ENCODE measurements at regions not wholly inside any gene's neighbourhood (a gene's known extent, or its start where the extent isn't known, plus 50 kb on each side); places are given as distances from the start of the nearest gene placed in this dataset.

DNA sequence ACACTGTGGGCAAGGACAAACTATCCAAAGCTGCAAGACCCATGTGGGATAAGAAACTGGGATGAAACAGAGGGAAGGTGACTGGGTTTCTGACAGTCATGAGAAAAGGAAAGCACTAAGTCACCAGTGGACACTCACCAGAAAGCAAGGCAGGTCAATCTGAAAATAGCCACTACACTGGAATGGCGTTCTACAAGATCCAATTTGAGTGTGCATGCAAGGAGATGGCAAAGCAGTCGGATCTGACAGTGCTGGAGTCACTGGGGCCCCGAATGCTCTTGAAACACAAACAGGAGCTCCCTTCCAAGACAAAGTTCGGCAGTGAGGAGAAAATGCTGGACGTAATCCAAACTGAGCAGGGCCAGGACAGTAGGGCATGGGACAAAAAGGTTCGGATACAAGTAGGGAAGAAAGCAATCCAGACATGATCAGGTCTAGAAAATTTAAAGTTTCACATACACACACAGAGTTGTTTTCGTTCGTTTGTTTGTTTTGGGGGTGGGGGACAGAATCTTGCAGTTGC lies 95.5 kb downstream of the EOMES start:
- Histone ChIP-seq H3K36me3 (ENCODE audit: control insufficient read depth in 3 of 3, insufficient read depth in 2 of 3, low read depth in 1 of 3, low read length in 3 of 3) (no peaks in the 10 kb centered on the region), H3K4me1 (ENCODE audit: control insufficient read depth in 3 of 3, insufficient read depth in 2 of 3, low read depth in 1 of 3, low read length in 2 of 3) (peaks cover 12 to 22% (median 18%) of the 10 kb centered on the region in 3 donors), H3K9me3 (ENCODE audit: control insufficient read depth in 2 of 2, insufficient read depth in 1 of 2, low read depth in 1 of 2, low read length in 1 of 2) (no peaks in the 10 kb centered on the region), H3K27ac (ENCODE audit: low read depth in 1 of 3, low read length in 2 of 3) (no peak overlapping the region), H3K4me3 (ENCODE audit: low read depth in 1 of 3, low read length in 3 of 3) (peak overlapping the region in 1 of 3 donors; percentile 5), H3K27me3 (ENCODE audit: control insufficient read depth in 3 of 3, insufficient read depth in 3 of 3, low read length in 3 of 3) (no peaks in the 10 kb centered on the region)
- no peak for FAIRE-seq
- peak in 1 of 2 donors; percentile 65 for DNase-seq
- 26 to 37% (median 37%) methylated on average over 8 of the region's 8 CpGs for WGBS, 3 donors

- DNase-seq = no peak
- FAIRE-seq = no peak
- WGBS, 3 donors = 57 to 60% (median 60%) methylated on average over 3 of the region's 3 CpGs
Measured at GRCh38 chr3:27625864-27626263, 96.3 kb downstream of the EOMES start.

DNA sequence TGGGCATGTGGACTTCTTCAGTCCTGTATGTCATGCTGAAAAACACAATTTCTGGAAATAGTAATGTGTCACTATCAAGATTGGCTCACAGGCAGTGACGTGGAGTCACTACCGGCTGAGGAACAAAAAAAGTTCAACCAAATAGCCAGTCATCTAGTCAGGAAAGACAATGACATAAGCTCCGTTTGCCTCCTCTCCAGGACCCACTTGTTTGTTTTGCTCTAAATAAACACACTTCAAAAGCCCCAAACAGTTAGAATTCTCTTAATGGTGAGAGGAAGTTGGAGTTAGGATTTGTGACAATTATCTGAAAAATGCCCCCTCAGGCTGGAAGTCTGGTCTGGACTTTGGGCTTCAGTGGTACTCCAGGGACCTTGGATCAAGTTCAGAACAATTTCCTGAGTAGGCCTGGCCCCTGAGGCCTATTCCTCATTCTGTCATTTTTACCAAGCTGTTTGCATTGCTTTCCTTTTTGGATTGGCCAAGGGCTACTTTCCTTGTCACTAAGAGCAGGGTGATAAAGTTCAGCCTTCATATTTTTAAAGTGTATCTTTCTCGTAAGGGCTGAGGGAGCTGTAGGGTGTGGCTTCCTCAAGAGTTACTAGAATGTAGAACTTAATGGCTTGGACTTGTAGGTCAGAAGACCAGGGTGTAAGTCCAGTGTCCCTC lies 98.9 kb downstream of the EOMES start:
- Histone ChIP-seq H3K27ac (ENCODE audit: low read depth in 1 of 3, low read length in 2 of 3) (peak overlapping the region; percentile 57 to 84 (median 70)), H3K9me3 (ENCODE audit: control insufficient read depth in 2 of 2, insufficient read depth in 1 of 2, low read depth in 1 of 2, low read length in 1 of 2) (no peaks in the 10 kb centered on the region), H3K27me3 (ENCODE audit: control insufficient read depth in 3 of 3, insufficient read depth in 3 of 3, low read length in 3 of 3) (no peaks in the 10 kb centered on the region), H3K4me3 (ENCODE audit: low read depth in 1 of 3, low read length in 3 of 3) (no peak overlapping the region), H3K4me1 (ENCODE audit: control insufficient read depth in 3 of 3, insufficient read depth in 2 of 3, low read depth in 1 of 3, low read length in 2 of 3) (peaks cover 12 to 18% (median 17%) of the 10 kb centered on the region in 3 donors), H3K36me3 (ENCODE audit: control insufficient read depth in 3 of 3, insufficient read depth in 2 of 3, low read depth in 1 of 3, low read length in 3 of 3) (no peaks in the 10 kb centered on the region)
- 42 to 51% (median 46%) methylated on average over 4 of the region's 4 CpGs for WGBS, 3 donors
- FAIRE-seq = no peak
- DNase-seq = peak; percentile 72 to 84

More at GRCh38 chr3:27625864-27626263, 96.3 kb downstream of the EOMES start:
- Histone ChIP-seq H3K27me3 (ENCODE audit: control insufficient read depth in 3 of 3, insufficient read depth in 3 of 3, low read length in 3 of 3) (no peaks in the 10 kb centered on the region), H3K4me1 (ENCODE audit: control insufficient read depth in 3 of 3, insufficient read depth in 2 of 3, low read depth in 1 of 3, low read length in 2 of 3) (peaks cover 12 to 18% (median 17%) of the 10 kb centered on the region in 3 donors), H3K36me3 (ENCODE audit: control insufficient read depth in 3 of 3, insufficient read depth in 2 of 3, low read depth in 1 of 3, low read length in 3 of 3) (no peaks in the 10 kb centered on the region), H3K9me3 (ENCODE audit: control insufficient read depth in 2 of 2, insufficient read depth in 1 of 2, low read depth in 1 of 2, low read length in 1 of 2) (no peaks in the 10 kb centered on the region), H3K27ac (ENCODE audit: low read depth in 1 of 3, low read length in 2 of 3) (no peak overlapping the region), H3K4me3 (ENCODE audit: low read depth in 1 of 3, low read length in 3 of 3) (no peak overlapping the region)

DNA sequence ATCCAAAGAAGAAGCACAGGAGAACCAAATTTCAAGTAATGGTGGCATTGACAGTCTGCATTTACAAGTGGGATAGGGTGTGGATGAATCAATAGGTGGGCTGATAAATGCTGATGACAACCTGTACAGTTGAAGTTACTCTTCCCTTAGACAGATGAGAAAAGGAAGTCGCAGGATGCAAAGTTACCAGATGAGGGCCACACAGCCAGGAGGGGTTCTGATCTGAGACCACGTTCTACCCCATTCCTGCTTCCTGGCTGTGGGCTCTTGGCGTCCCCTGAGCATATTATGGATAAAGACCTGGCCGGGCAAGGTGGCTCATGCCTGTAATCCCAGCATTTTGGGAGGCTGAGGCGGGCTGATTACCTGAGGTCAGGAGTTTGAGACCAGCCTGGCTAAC lies 104.6 kb downstream of the EOMES start:
- Histone ChIP-seq H3K9me3 (ENCODE audit: control insufficient read depth in 2 of 2, insufficient read depth in 1 of 2, low read depth in 1 of 2, low read length in 1 of 2) (peaks cover 0 to 13% of the 10 kb centered on the region in 2 donors), H3K4me1 (ENCODE audit: control insufficient read depth in 3 of 3, insufficient read depth in 2 of 3, low read depth in 1 of 3, low read length in 2 of 3) (peaks cover 0 to 8% (median 0%) of the 10 kb centered on the region in 3 donors), H3K4me3 (ENCODE audit: low read depth in 1 of 3, low read length in 3 of 3) (no peak overlapping the region), H3K27me3 (ENCODE audit: control insufficient read depth in 3 of 3, insufficient read depth in 3 of 3, low read length in 3 of 3) (no peaks in the 10 kb centered on the region), H3K36me3 (ENCODE audit: control insufficient read depth in 3 of 3, insufficient read depth in 2 of 3, low read depth in 1 of 3, low read length in 3 of 3) (no peaks in the 10 kb centered on the region), H3K27ac (ENCODE audit: low read depth in 1 of 3, low read length in 2 of 3) (no peak overlapping the region)
- DNase-seq (no peak), FAIRE-seq (no peak)
- 89 to 94% (median 90%) methylated on average over 5 of the region's 5 CpGs for WGBS, 3 donors

- DNase-seq = peak in 1 of 2 donors; percentile 53
- Histone ChIP-seq H3K27ac (ENCODE audit: low read depth in 1 of 3, low read length in 2 of 3) (no peak overlapping the region), H3K4me3 (ENCODE audit: low read depth in 1 of 3, low read length in 3 of 3) (no peak overlapping the region), H3K9me3 (ENCODE audit: control insufficient read depth in 2 of 2, insufficient read depth in 1 of 2, low read depth in 1 of 2, low read length in 1 of 2) (peaks cover 0 to 13% of the 10 kb centered on the region in 2 donors), H3K4me1 (ENCODE audit: control insufficient read depth in 3 of 3, insufficient read depth in 2 of 3, low read depth in 1 of 3, low read length in 2 of 3) (peaks cover 0 to 8% (median 2%) of the 10 kb centered on the region in 3 donors), H3K27me3 (ENCODE audit: control insufficient read depth in 3 of 3, insufficient read depth in 3 of 3, low read length in 3 of 3) (no peaks in the 10 kb centered on the region), H3K36me3 (ENCODE audit: control insufficient read depth in 3 of 3, insufficient read depth in 2 of 3, low read depth in 1 of 3, low read length in 3 of 3) (no peaks in the 10 kb centered on the region)
- FAIRE-seq = no peak
- WGBS, 3 donors = 27 to 64% (median 39%) methylated on average over 4 of the region's 4 CpGs
Measured at GRCh38 chr3:27616031-27616430, 106.1 kb downstream of the EOMES start.

DNA sequence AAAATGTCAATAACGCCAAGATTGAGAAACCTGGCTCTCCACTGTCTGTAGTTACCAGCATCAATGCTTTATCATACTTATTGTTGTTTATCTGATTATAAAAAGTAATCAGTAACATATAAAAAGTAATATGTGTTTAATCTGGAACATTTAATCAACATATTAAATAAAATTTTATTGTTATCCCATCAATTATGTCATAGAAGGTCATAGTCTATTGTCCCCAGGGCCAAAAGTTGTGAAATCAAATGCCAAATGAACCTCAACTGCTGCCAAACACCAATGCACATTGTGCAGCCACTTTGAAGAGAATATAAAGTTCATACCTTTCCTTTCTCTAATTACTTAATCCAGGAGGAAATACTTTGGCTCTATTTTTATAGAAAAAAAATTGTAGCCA lies 106.6 kb downstream of the EOMES start:
- Histone ChIP-seq H3K4me1 (ENCODE audit: control insufficient read depth in 3 of 3, insufficient read depth in 2 of 3, low read depth in 1 of 3, low read length in 2 of 3) (peaks cover 0 to 8% (median 2%) of the 10 kb centered on the region in 3 donors), H3K9me3 (ENCODE audit: control insufficient read depth in 2 of 2, insufficient read depth in 1 of 2, low read depth in 1 of 2, low read length in 1 of 2) (peaks cover 0 to 13% of the 10 kb centered on the region in 2 donors), H3K27ac (ENCODE audit: low read depth in 1 of 3, low read length in 2 of 3) (no peak overlapping the region), H3K36me3 (ENCODE audit: control insufficient read depth in 3 of 3, insufficient read depth in 2 of 3, low read depth in 1 of 3, low read length in 3 of 3) (no peaks in the 10 kb centered on the region), H3K27me3 (ENCODE audit: control insufficient read depth in 3 of 3, insufficient read depth in 3 of 3, low read length in 3 of 3) (no peaks in the 10 kb centered on the region), H3K4me3 (ENCODE audit: low read depth in 1 of 3, low read length in 3 of 3) (no peak overlapping the region)
- WGBS, 3 donors = 22 to 68% (median 47%) methylated on average over 1 of the region's 1 CpG
- FAIRE-seq (peak; percentile 88), DNase-seq (peak in 1 of 2 donors; percentile 91)

- no peak overlapping the region for H3K4me3 ChIP-seq (ENCODE audit: low read depth in 1 of 3, low read length in 3 of 3)
- DNase-seq (no peak), FAIRE-seq (no peak)
- no peak overlapping the region for H3K27ac ChIP-seq (ENCODE audit: low read depth in 1 of 3, low read length in 2 of 3)
- 93 to 98% (median 94%) methylated on average over 4 of the region's 4 CpGs for WGBS, 3 donors
- H3K9me3 ChIP-seq (ENCODE audit: control insufficient read depth in 2 of 2, insufficient read depth in 1 of 2, low read depth in 1 of 2, low read length in 1 of 2) = peaks cover 0 to 13% of the 10 kb centered on the region in 2 donors
- H3K4me1 ChIP-seq (ENCODE audit: control insufficient read depth in 3 of 3, insufficient read depth in 2 of 3, low read depth in 1 of 3, low read length in 2 of 3) = peaks cover 0 to 8% (median 2%) of the 10 kb centered on the region in 3 donors
- H3K27me3 ChIP-seq (ENCODE audit: control insufficient read depth in 3 of 3, insufficient read depth in 3 of 3, low read length in 3 of 3) = no peaks in the 10 kb centered on the region
- no peaks in the 10 kb centered on the region for H3K36me3 ChIP-seq (ENCODE audit: control insufficient read depth in 3 of 3, insufficient read depth in 2 of 3, low read depth in 1 of 3, low read length in 3 of 3)
Measured at GRCh38 chr3:27614592-27614991, 107.5 kb downstream of the EOMES start.

- Histone ChIP-seq H3K4me1 (ENCODE audit: control insufficient read depth in 3 of 3, insufficient read depth in 2 of 3, low read depth in 1 of 3, low read length in 2 of 3) (peaks cover 0 to 8% (median 2%) of the 10 kb centered on the region in 3 donors), H3K36me3 (ENCODE audit: control insufficient read depth in 3 of 3, insufficient read depth in 2 of 3, low read depth in 1 of 3, low read length in 3 of 3) (no peaks in the 10 kb centered on the region), H3K27ac (ENCODE audit: low read depth in 1 of 3, low read length in 2 of 3) (no peak overlapping the region), H3K4me3 (ENCODE audit: low read depth in 1 of 3, low read length in 3 of 3) (no peak overlapping the region), H3K27me3 (ENCODE audit: control insufficient read depth in 3 of 3, insufficient read depth in 3 of 3, low read length in 3 of 3) (no peaks in the 10 kb centered on the region), H3K9me3 (ENCODE audit: control insufficient read depth in 2 of 2, insufficient read depth in 1 of 2, low read depth in 1 of 2, low read length in 1 of 2) (peaks cover 0 to 13% of the 10 kb centered on the region in 2 donors)
- 90 to 92% (median 90%) methylated on average over 2 of the region's 2 CpGs for WGBS, 3 donors
- no peak for DNase-seq
- FAIRE-seq = no peak
Measured at GRCh38 chr3:27613846-27614500, 108.2 kb downstream of the EOMES start.
